ENCODE measurements at regions not wholly inside any gene's neighbourhood (a gene's known extent, or its start where the extent isn't known, plus 50 kb on each side); places are given as distances from the start of the nearest gene placed in this dataset.

DNA sequence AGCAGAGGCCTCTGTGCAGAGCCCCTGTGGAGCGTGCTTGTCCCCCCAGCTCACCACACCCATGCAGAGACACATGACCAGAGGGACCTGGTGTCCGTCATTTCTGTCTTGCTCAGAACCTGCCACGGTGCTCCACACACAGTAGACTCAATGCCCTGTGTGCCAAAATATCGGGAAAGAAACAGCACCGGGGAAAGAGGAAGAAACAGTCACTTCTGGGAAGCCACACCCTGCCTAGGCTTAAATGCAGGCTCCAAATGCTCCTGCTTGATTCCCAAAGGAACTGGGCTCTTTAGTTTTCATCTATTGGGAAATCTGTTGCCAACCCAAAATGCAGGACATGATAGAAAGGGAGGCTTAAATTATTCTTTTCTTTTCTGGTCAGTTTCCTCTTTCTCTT lies 503.9 kb downstream of the CD83 start:
- H3K4me2 ChIP-seq: no peak overlapping the region
- no peak overlapping the region for H3K9ac ChIP-seq
- H3K36me3 ChIP-seq (replicated peaks in 1 of 2; ENCODE audit: control insufficient read depth in 1 of 2, insufficient read depth in 2 of 2, low read length in 1 of 2): no peaks in the 10 kb centered on the region
- no peak overlapping the region for H3K4me3 ChIP-seq (ENCODE audit: low read depth in 2 of 2, low read length in 1 of 2)
- H3K79me2 ChIP-seq (ENCODE audit: insufficient read depth): no peaks in the 10 kb centered on the region
- ChIA-PET CTCF (interaction anchor here (0.7 kb wide), 1 partner anchor 105 kb away, joined by 3 read pairs; no protein-coding TSS in a partner anchor), POLR2A (no interaction called here)
- no peaks in the 10 kb centered on the region for H3F3A ChIP-seq (replicated peaks; ENCODE audit: insufficient read depth)
- H3K27me3 ChIP-seq (ENCODE audit: insufficient read depth): no peaks in the 10 kb centered on the region
- no peak overlapping the region for H3K27ac ChIP-seq (ENCODE audit: low read depth in 2 of 2, low read length in 1 of 2)
- H3K9me3 ChIP-seq: no peaks in the 10 kb centered on the region
- WGBS (ENCODE audit: low lambda C conversion rate): 45% methylated on average over 5 of the region's 5 CpGs
- H2AFZ ChIP-seq (ENCODE audit: low read depth): no peak overlapping the region
- H3K4me1 ChIP-seq (ENCODE audit: control insufficient read depth in 1 of 2, insufficient read depth in 2 of 2, low read depth in 1 of 2, low read length in 1 of 2): peaks cover 0 to 8% of the 10 kb centered on the region in 2 experiments; a peak in 1 of 4 replicates
- no peak for TF ChIP-seq RCOR1 (IDR thresholded peaks at IDR 0.05; ENCODE audit: low read length)
- TF ChIP-seq, protein P1, sequence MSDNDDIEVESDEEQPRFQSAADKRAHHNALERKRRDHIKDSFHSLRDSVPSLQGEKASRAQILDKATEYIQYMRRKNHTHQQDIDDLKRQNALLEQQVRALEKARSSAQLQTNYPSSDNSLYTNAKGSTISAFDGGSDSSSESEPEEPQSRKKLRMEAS (IDR thresholded peaks at IDR 0.05; ENCODE audit: low read depth): no peak
- TF ChIP-seq, protein P2, sequence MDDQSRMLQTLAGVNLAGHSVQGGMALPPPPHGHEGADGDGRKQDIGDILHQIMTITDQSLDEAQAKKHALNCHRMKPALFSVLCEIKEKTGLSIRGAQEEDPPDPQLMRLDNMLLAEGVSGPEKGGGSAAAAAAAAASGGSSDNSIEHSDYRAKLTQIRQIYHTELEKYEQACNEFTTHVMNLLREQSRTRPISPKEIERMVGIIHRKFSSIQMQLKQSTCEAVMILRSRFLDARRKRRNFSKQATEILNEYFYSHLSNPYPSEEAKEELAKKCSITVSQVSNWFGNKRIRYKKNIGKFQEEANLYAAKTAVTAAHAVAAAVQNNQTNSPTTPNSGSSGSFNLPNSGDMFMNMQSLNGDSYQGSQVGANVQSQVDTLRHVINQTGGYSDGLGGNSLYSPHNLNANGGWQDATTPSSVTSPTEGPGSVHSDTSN (IDR thresholded peaks at IDR 0.05): no peak
- TF ChIP-seq RXRA (IDR thresholded peaks at IDR 0.05; ENCODE audit: borderline replicate concordance, low read depth): no peak
- TF ChIP-seq, protein P3, sequence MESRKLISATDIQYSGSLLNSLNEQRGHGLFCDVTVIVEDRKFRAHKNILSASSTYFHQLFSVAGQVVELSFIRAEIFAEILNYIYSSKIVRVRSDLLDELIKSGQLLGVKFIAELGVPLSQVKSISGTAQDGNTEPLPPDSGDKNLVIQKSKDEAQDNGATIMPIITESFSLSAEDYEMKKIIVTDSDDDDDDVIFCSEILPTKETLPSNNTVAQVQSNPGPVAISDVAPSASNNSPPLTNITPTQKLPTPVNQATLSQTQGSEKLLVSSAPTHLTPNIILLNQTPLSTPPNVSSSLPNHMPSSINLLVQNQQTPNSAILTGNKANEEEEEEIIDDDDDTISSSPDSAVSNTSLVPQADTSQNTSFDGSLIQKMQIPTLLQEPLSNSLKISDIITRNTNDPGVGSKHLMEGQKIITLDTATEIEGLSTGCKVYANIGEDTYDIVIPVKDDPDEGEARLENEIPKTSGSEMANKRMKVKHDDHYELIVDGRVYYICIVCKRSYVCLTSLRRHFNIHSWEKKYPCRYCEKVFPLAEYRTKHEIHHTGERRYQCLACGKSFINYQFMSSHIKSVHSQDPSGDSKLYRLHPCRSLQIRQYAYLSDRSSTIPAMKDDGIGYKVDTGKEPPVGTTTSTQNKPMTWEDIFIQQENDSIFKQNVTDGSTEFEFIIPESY (IDR thresholded peaks at IDR 0.05; ENCODE audit: borderline replicate concordance, low read depth): no peak
- no peak for TF ChIP-seq SMC3 (IDR thresholded peaks at IDR 0.05; ENCODE audit: low read depth, low read length)
- TF ChIP-seq ELF1 (IDR thresholded peaks at IDR 0.05): no peak
- TF ChIP-seq, protein P4, sequence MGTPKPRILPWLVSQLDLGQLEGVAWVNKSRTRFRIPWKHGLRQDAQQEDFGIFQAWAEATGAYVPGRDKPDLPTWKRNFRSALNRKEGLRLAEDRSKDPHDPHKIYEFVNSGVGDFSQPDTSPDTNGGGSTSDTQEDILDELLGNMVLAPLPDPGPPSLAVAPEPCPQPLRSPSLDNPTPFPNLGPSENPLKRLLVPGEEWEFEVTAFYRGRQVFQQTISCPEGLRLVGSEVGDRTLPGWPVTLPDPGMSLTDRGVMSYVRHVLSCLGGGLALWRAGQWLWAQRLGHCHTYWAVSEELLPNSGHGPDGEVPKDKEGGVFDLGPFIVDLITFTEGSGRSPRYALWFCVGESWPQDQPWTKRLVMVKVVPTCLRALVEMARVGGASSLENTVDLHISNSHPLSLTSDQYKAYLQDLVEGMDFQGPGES (IDR thresholded peaks at IDR 0.05; ENCODE audit: low read depth, low read length): no peak
- H3K9me2 ChIP-seq: no peaks in the 10 kb centered on the region
- H4K20me1 ChIP-seq (ENCODE audit: insufficient read depth): no peaks in the 10 kb centered on the region
- DNase-seq: no peak

DNA sequence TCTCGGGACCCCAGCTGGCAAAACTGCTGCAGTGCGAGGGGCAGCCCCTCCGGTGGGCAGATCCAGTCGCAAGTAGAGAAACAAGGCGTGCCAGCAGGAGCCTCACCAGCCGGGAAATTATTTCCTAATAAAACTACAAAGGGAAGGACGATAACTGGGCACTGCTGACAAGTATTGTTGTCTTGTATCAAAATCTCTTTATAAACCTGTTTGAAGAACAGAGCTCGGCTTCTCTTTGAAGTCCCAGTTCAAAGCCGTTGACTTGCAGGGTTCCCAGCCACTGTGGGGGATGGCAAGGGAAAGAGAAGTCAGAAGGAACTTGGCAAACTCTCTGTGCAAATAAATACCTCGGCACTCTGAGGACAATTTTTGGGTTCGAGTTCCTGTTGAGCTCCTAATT lies 504.5 kb downstream of the CD83 start:
- Histone ChIP-seq H3K4me2 (no peak overlapping the region), H3K27me3 (ENCODE audit: insufficient read depth) (no peaks in the 10 kb centered on the region), H3K9me2 (no peaks in the 10 kb centered on the region), H3K9ac (no peak overlapping the region), H3F3A (replicated peaks; ENCODE audit: insufficient read depth) (no peaks in the 10 kb centered on the region), H3K36me3 (replicated peaks in 1 of 2; ENCODE audit: control insufficient read depth in 1 of 2, insufficient read depth in 2 of 2, low read length in 1 of 2) (no peaks in the 10 kb centered on the region), H3K27ac (ENCODE audit: low read depth in 2 of 2, low read length in 1 of 2) (no peak overlapping the region), H3K9me3 (no peaks in the 10 kb centered on the region), H2AFZ (ENCODE audit: low read depth) (no peak overlapping the region), H4K20me1 (ENCODE audit: insufficient read depth) (no peaks in the 10 kb centered on the region), H3K4me1 (ENCODE audit: control insufficient read depth in 1 of 2, insufficient read depth in 2 of 2, low read depth in 1 of 2, low read length in 1 of 2) (peaks cover 0 to 8% of the 10 kb centered on the region in 2 experiments; a peak in 1 of 4 replicates), H3K4me3 (ENCODE audit: low read depth in 2 of 2, low read length in 1 of 2) (no peak overlapping the region), H3K79me2 (ENCODE audit: insufficient read depth) (no peaks in the 10 kb centered on the region)
- no peak for DNase-seq
- no peak for TF ChIP-seq EZH2phosphoT487 (IDR thresholded peaks at IDR 0.05; ENCODE audit: borderline replicate concordance, low read depth)
- no peak for TF ChIP-seq TEAD4 (IDR thresholded peaks at IDR 0.05; ENCODE audit: borderline replicate concordance, insufficient read depth)
- no peak for TF ChIP-seq RAD21 (IDR thresholded peaks at IDR 0.05; ENCODE audit: low read length)
- TF ChIP-seq, protein P5, sequence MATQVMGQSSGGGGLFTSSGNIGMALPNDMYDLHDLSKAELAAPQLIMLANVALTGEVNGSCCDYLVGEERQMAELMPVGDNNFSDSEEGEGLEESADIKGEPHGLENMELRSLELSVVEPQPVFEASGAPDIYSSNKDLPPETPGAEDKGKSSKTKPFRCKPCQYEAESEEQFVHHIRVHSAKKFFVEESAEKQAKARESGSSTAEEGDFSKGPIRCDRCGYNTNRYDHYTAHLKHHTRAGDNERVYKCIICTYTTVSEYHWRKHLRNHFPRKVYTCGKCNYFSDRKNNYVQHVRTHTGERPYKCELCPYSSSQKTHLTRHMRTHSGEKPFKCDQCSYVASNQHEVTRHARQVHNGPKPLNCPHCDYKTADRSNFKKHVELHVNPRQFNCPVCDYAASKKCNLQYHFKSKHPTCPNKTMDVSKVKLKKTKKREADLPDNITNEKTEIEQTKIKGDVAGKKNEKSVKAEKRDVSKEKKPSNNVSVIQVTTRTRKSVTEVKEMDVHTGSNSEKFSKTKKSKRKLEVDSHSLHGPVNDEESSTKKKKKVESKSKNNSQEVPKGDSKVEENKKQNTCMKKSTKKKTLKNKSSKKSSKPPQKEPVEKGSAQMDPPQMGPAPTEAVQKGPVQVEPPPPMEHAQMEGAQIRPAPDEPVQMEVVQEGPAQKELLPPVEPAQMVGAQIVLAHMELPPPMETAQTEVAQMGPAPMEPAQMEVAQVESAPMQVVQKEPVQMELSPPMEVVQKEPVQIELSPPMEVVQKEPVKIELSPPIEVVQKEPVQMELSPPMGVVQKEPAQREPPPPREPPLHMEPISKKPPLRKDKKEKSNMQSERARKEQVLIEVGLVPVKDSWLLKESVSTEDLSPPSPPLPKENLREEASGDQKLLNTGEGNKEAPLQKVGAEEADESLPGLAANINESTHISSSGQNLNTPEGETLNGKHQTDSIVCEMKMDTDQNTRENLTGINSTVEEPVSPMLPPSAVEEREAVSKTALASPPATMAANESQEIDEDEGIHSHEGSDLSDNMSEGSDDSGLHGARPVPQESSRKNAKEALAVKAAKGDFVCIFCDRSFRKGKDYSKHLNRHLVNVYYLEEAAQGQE (IDR thresholded peaks at IDR 0.05; ENCODE audit: low read depth, low read length): no peak
- no peak for TF ChIP-seq YY1 (IDR thresholded peaks at IDR 0.05; ENCODE audit: low read depth)
- no peak for TF ChIP-seq JUND (IDR thresholded peaks at IDR 0.05)
- no peak for TF ChIP-seq EP300 (IDR thresholded peaks at IDR 0.05; ENCODE audit: borderline replicate concordance in 1 of 2, low read depth in 1 of 2, low read length in 1 of 2)
- TF ChIP-seq TAF1 (IDR thresholded peaks at IDR 0.05; ENCODE audit: borderline replicate concordance, low read depth, low read length): no peak
- TF ChIP-seq NRF1 (IDR thresholded peaks at IDR 0.05; ENCODE audit: low read depth, low read length): no peak
- no peak for TF ChIP-seq GABPA (IDR thresholded peaks at IDR 0.05; ENCODE audit: low read depth)
- TF ChIP-seq, protein P1 (IDR thresholded peaks at IDR 0.05; ENCODE audit: low read depth): no peak
- no peak for TF ChIP-seq RXRA (IDR thresholded peaks at IDR 0.05; ENCODE audit: borderline replicate concordance, low read depth)
- ChIA-PET CTCF (interaction anchor here (0.7 kb wide), 1 partner anchor 105 kb away, joined by 3 read pairs; no protein-coding TSS in a partner anchor), POLR2A (no interaction called here)
- 59% methylated on average over 11 of the region's 11 CpGs for WGBS (ENCODE audit: low lambda C conversion rate)

Data from SK-N-SH (cell line).